ENCODE measurements at regions not wholly inside any gene's neighbourhood (a gene's known extent, or its start where the extent isn't known, plus 50 kb on each side); places are given as distances from the start of the nearest gene placed in this dataset.

GRCh38 chr1:14412235-14412634 is 186.2 kb upstream of the KAZN start:
- no peak for TF ChIP-seq CTCF (IDR thresholded peaks at IDR 0.05; ENCODE audit: low read depth, low read length, poor library complexity, severe bottlenecking)
- TF ChIP-seq EZH2phosphoT487 (IDR thresholded peaks at IDR 0.05; ENCODE audit: borderline replicate concordance, low read length): no peak

All from DOHH2 (cell line).